ENCODE measurements at regions not wholly inside any gene's neighbourhood (a gene's known extent, or its start where the extent isn't known, plus 50 kb on each side); places are given as distances from the start of the nearest gene placed in this dataset.

GRCh38 chr4:111209706-111210105 is 586.8 kb upstream of the PITX2 start:
- peaks cover 2% of the 10 kb centered on the region for H3K4me1 ChIP-seq (ENCODE audit: control insufficient read depth, insufficient read depth, low read length)
- no peaks in the 10 kb centered on the region for H3K9me3 ChIP-seq (replicated peaks; ENCODE audit: control insufficient read depth, low read depth, low read length)
- DNase-seq: no peak
- no CpG with 5 or more reads among the region's 2 CpGs for WGBS (ENCODE audit: insufficient coverage)
- H3K27ac ChIP-seq (ENCODE audit: low read length): no peak overlapping the region
- H3K27me3 ChIP-seq (ENCODE audit: control insufficient read depth, insufficient read depth, low read length): no peaks in the 10 kb centered on the region
- H3K4me3 ChIP-seq (ENCODE audit: low read length): no peak overlapping the region
- no peaks in the 10 kb centered on the region for H3K36me3 ChIP-seq (ENCODE audit: control insufficient read depth, insufficient read depth, low read length)

- Histone ChIP-seq H3K9me3 (replicated peaks; ENCODE audit: control insufficient read depth, low read depth, low read length) (no peaks in the 10 kb centered on the region), H3K4me3 (ENCODE audit: low read length) (no peak overlapping the region), H3K27me3 (ENCODE audit: control insufficient read depth, insufficient read depth, low read length) (no peaks in the 10 kb centered on the region), H3K36me3 (ENCODE audit: control insufficient read depth, insufficient read depth, low read length) (no peaks in the 10 kb centered on the region), H3K4me1 (ENCODE audit: control insufficient read depth, insufficient read depth, low read length) (peaks cover 2% of the 10 kb centered on the region), H3K27ac (ENCODE audit: low read length) (no peak overlapping the region)
- WGBS (ENCODE audit: insufficient coverage): 41% methylated on average over 5 of the region's 7 CpGs
- no peak for DNase-seq
Observed at GRCh38 chr4:111210595-111210994, 587.7 kb upstream of the PITX2 start.

- Histone ChIP-seq H3K36me3 (ENCODE audit: control insufficient read depth, insufficient read depth, low read length) (no peaks in the 10 kb centered on the region), H3K9me3 (replicated peaks; ENCODE audit: control insufficient read depth, low read depth, low read length) (no peaks in the 10 kb centered on the region), H3K27ac (ENCODE audit: low read length) (no peak overlapping the region), H3K4me3 (ENCODE audit: low read length) (no peak overlapping the region), H3K27me3 (ENCODE audit: control insufficient read depth, insufficient read depth, low read length) (no peaks in the 10 kb centered on the region), H3K4me1 (ENCODE audit: control insufficient read depth, insufficient read depth, low read length) (peaks cover 2% of the 10 kb centered on the region)
- DNase-seq: peak; percentile 5
- WGBS (ENCODE audit: insufficient coverage): no CpG with 5 or more reads among the region's 4 CpGs
Observed at GRCh38 chr4:111213531-111213930, 590.7 kb upstream of the PITX2 start.

GRCh38 chr4:111214371-111214770 is 591.5 kb upstream of the PITX2 start:
- H3K9me3 ChIP-seq (replicated peaks; ENCODE audit: control insufficient read depth, low read depth, low read length): no peaks in the 10 kb centered on the region
- H3K36me3 ChIP-seq (ENCODE audit: control insufficient read depth, insufficient read depth, low read length): no peaks in the 10 kb centered on the region
- no peaks in the 10 kb centered on the region for H3K27me3 ChIP-seq (ENCODE audit: control insufficient read depth, insufficient read depth, low read length)
- DNase-seq: peak; percentile 12
- peaks cover 2% of the 10 kb centered on the region for H3K4me1 ChIP-seq (ENCODE audit: control insufficient read depth, insufficient read depth, low read length)
- no peak overlapping the region for H3K4me3 ChIP-seq (ENCODE audit: low read length)
- no peak overlapping the region for H3K27ac ChIP-seq (ENCODE audit: low read length)
- no CpG with 5 or more reads among the region's 1 CpG for WGBS (ENCODE audit: insufficient coverage)

GRCh38 chr4:111215755-111216154 is 592.9 kb upstream of the PITX2 start:
- Histone ChIP-seq H3K36me3 (ENCODE audit: control insufficient read depth, insufficient read depth, low read length) (no peaks in the 10 kb centered on the region), H3K27ac (ENCODE audit: low read length) (no peak overlapping the region), H3K4me3 (ENCODE audit: low read length) (no peak overlapping the region), H3K27me3 (ENCODE audit: control insufficient read depth, insufficient read depth, low read length) (no peaks in the 10 kb centered on the region), H3K9me3 (replicated peaks; ENCODE audit: control insufficient read depth, low read depth, low read length) (no peaks in the 10 kb centered on the region), H3K4me1 (ENCODE audit: control insufficient read depth, insufficient read depth, low read length) (peaks cover under 1% of the 10 kb centered on the region)
- no peak for DNase-seq

GRCh38 chr4:111216791-111217190 is 593.9 kb upstream of the PITX2 start:
- DNase-seq: no peak
- Histone ChIP-seq H3K4me3 (ENCODE audit: low read length) (no peak overlapping the region), H3K36me3 (ENCODE audit: control insufficient read depth, insufficient read depth, low read length) (no peaks in the 10 kb centered on the region), H3K27me3 (ENCODE audit: control insufficient read depth, insufficient read depth, low read length) (no peaks in the 10 kb centered on the region), H3K4me1 (ENCODE audit: control insufficient read depth, insufficient read depth, low read length) (no peaks in the 10 kb centered on the region), H3K9me3 (replicated peaks; ENCODE audit: control insufficient read depth, low read depth, low read length) (no peaks in the 10 kb centered on the region), H3K27ac (ENCODE audit: low read length) (no peak overlapping the region)

- no peak overlapping the region for H3K27ac ChIP-seq (ENCODE audit: low read length)
- no peaks in the 10 kb centered on the region for H3K4me1 ChIP-seq (ENCODE audit: control insufficient read depth, insufficient read depth, low read length)
- H3K9me3 ChIP-seq (replicated peaks; ENCODE audit: control insufficient read depth, low read depth, low read length): no peaks in the 10 kb centered on the region
- no peak overlapping the region for H3K4me3 ChIP-seq (ENCODE audit: low read length)
- H3K27me3 ChIP-seq (ENCODE audit: control insufficient read depth, insufficient read depth, low read length): no peaks in the 10 kb centered on the region
- H3K36me3 ChIP-seq (ENCODE audit: control insufficient read depth, insufficient read depth, low read length): no peaks in the 10 kb centered on the region
- no peak for DNase-seq
Observed at GRCh38 chr4:111221371-111221770, 598.5 kb upstream of the PITX2 start.

GRCh38 chr4:111228396-111228795 is 605.5 kb upstream of the PITX2 start:
- H3K36me3 ChIP-seq (ENCODE audit: control insufficient read depth, insufficient read depth, low read length): no peaks in the 10 kb centered on the region
- no peaks in the 10 kb centered on the region for H3K9me3 ChIP-seq (replicated peaks; ENCODE audit: control insufficient read depth, low read depth, low read length)
- no peaks in the 10 kb centered on the region for H3K4me1 ChIP-seq (ENCODE audit: control insufficient read depth, insufficient read depth, low read length)
- no peak overlapping the region for H3K27ac ChIP-seq (ENCODE audit: low read length)
- 100% methylated on average over 1 of the region's 1 CpG for WGBS (ENCODE audit: insufficient coverage)
- H3K4me3 ChIP-seq (ENCODE audit: low read length): no peak overlapping the region
- DNase-seq: no peak
- no peaks in the 10 kb centered on the region for H3K27me3 ChIP-seq (ENCODE audit: control insufficient read depth, insufficient read depth, low read length)

GRCh38 chr4:111228874-111229273 is 606.0 kb upstream of the PITX2 start:
- WGBS (ENCODE audit: insufficient coverage): no CpG with 5 or more reads among the region's 1 CpG
- Histone ChIP-seq H3K27me3 (ENCODE audit: control insufficient read depth, insufficient read depth, low read length) (no peaks in the 10 kb centered on the region), H3K4me1 (ENCODE audit: control insufficient read depth, insufficient read depth, low read length) (no peaks in the 10 kb centered on the region), H3K27ac (ENCODE audit: low read length) (no peak overlapping the region), H3K36me3 (ENCODE audit: control insufficient read depth, insufficient read depth, low read length) (no peaks in the 10 kb centered on the region), H3K9me3 (replicated peaks; ENCODE audit: control insufficient read depth, low read depth, low read length) (no peaks in the 10 kb centered on the region), H3K4me3 (ENCODE audit: low read length) (no peak overlapping the region)
- no peak for DNase-seq

GRCh38 chr4:111230265-111230664 is 607.4 kb upstream of the PITX2 start:
- H3K4me1 ChIP-seq (ENCODE audit: control insufficient read depth, insufficient read depth, low read length): no peaks in the 10 kb centered on the region
- no peaks in the 10 kb centered on the region for H3K36me3 ChIP-seq (ENCODE audit: control insufficient read depth, insufficient read depth, low read length)
- no peaks in the 10 kb centered on the region for H3K9me3 ChIP-seq (replicated peaks; ENCODE audit: control insufficient read depth, low read depth, low read length)
- WGBS (ENCODE audit: insufficient coverage): no CpG with 5 or more reads among the region's 1 CpG
- no peak for DNase-seq
- no peak overlapping the region for H3K27ac ChIP-seq (ENCODE audit: low read length)
- H3K27me3 ChIP-seq (ENCODE audit: control insufficient read depth, insufficient read depth, low read length): no peaks in the 10 kb centered on the region
- H3K4me3 ChIP-seq (ENCODE audit: low read length): no peak overlapping the region

- H3K27me3 ChIP-seq (ENCODE audit: control insufficient read depth, insufficient read depth, low read length): no peaks in the 10 kb centered on the region
- no peak for DNase-seq
- H3K27ac ChIP-seq (ENCODE audit: low read length): no peak overlapping the region
- no peaks in the 10 kb centered on the region for H3K36me3 ChIP-seq (ENCODE audit: control insufficient read depth, insufficient read depth, low read length)
- no peaks in the 10 kb centered on the region for H3K9me3 ChIP-seq (replicated peaks; ENCODE audit: control insufficient read depth, low read depth, low read length)
- H3K4me1 ChIP-seq (ENCODE audit: control insufficient read depth, insufficient read depth, low read length): no peaks in the 10 kb centered on the region
- no CpG with 5 or more reads among the region's 4 CpGs for WGBS (ENCODE audit: insufficient coverage)
- no peak overlapping the region for H3K4me3 ChIP-seq (ENCODE audit: low read length)
Observed at GRCh38 chr4:111231281-111231680, 608.4 kb upstream of the PITX2 start.
